WTC11 (cell line): ENCODE measurements at regions not wholly inside any gene's neighbourhood (a gene's known extent, or its start where the extent isn't known, plus 50 kb on each side); places are given as distances from the start of the nearest gene placed in this dataset.

Experiments
- ATF1 ChIP-seq: sonication (generic); formaldehyde crosslinking; IDR thresholded peaks from 2 replicates; pipeline ENCODE4 v1.8.1; 2023; ENCODE audit warnings: mild to moderate bottlenecking, moderate library complexity, missing genetic modification reagents
- CDX4 ChIP-seq: fragments of 250-450 bp; sonication (Bioruptor Pico); IDR thresholded peaks from 2 replicates; pipeline ENCODE4 v1.9.0; 2021; ENCODE audit warnings: moderate library complexity, mild to moderate bottlenecking, inconsistent platforms, borderline replicate concordance
- CREB1 ChIP-seq: sonication (generic); formaldehyde crosslinking; IDR thresholded peaks from 2 replicates; pipeline ENCODE4 v1.8.0; 2023; ENCODE audit warnings: mild to moderate bottlenecking, missing genetic modification reagents
- CTCF ChIP-seq: fragments of 200-600 bp; IDR thresholded peaks from 2 replicates; pipeline ENCODE4 v1.8.0; 2022; ENCODE audit warnings: antibody characterized with exemption
- ESRRA ChIP-seq: sonication (generic); formaldehyde crosslinking; IDR thresholded peaks from 2 replicates; pipeline ENCODE4 v1.8.1; 2022; ENCODE audit warnings: mild to moderate bottlenecking, missing genetic modification reagents, borderline replicate concordance
- GABPB1 ChIP-seq: sonication (generic); formaldehyde crosslinking; IDR thresholded peaks from 2 replicates; pipeline ENCODE4 v1.8.1; 2023; ENCODE audit warnings: mild to moderate bottlenecking, missing genetic modification reagents
- HMGA2 ChIP-seq: fragments of 250-450 bp; sonication (Bioruptor Pico); IDR thresholded peaks from 2 replicates; pipeline ENCODE4 v1.4.0; 2021; ENCODE audit warnings: mild to moderate bottlenecking, moderate library complexity
- PRDM15 ChIP-seq: sonication (generic); formaldehyde crosslinking; IDR thresholded peaks from 2 replicates; pipeline ENCODE4 v1.8.0; 2022; ENCODE audit warnings: missing genetic modification reagents
- RORB ChIP-seq: fragments of 250-450 bp; sonication (Bioruptor Pico); IDR thresholded peaks from 2 replicates; pipeline ENCODE4 v1.9.0; 2021; ENCODE audit warnings: mild to moderate bottlenecking
- SP1 ChIP-seq: sonication (generic); formaldehyde crosslinking; conservative IDR thresholded peaks from 2 replicates; pipeline ENCODE4 v1.8.1; 2022; ENCODE audit warnings: missing genetic modification reagents
- TEAD4 ChIP-seq: sonication (generic); formaldehyde crosslinking; IDR thresholded peaks from 2 replicates; pipeline ENCODE4 v1.8.0; 2022; ENCODE audit warnings: mild to moderate bottlenecking, missing genetic modification reagents

GRCh38 chr3:16768956-16769355, 115.8 kb upstream of the PLCL2 start:
- no peak for TF ChIP-seq ATF1
- TF ChIP-seq TEAD4 (CRISPR knock-in tag): no peak
- TF ChIP-seq CDX4 (CRISPR knock-in tag): no peak
- TF ChIP-seq HMGA2 (CRISPR knock-in tag): no peak
- no peak for TF ChIP-seq ESRRA
- TF ChIP-seq CTCF: no peak
- TF ChIP-seq SP1: no peak
- no peak for TF ChIP-seq PRDM15 (CRISPR knock-in tag)
- TF ChIP-seq GABPB1 (CRISPR knock-in tag): no peak
- no peak for TF ChIP-seq CREB1 (CRISPR knock-in tag)
- no peak for TF ChIP-seq RORB
